Tibial nerve (tissue), 3 donors: ENCODE measurements at regions not wholly inside any gene's neighbourhood (a gene's known extent, or its start where the extent isn't known, plus 50 kb on each side); places are given as distances from the start of the nearest gene placed in this dataset.

Experiments used
- POLR2A ChIP-seq, 2 donors: fragments of 450-650 bp; IDR thresholded peaks; one replicate each; pipeline ENCODE4 v1.6.1; 2017; ENCODE audit warnings: antibody characterized with exemption in 2 of 2, mild to moderate bottlenecking in 2 of 2, moderate library complexity in 2 of 2
- TF ChIP-seq, protein P1 (sequence below), 5 experiments: fragments of 200-600 bp in 3 of 5; fragments of 450-650 bp in 2 of 5; sonication (generic) in 3 of 5; IDR thresholded peaks; one replicate each; pipeline ENCODE4 v1.5.1; 2016 to 2019; ENCODE audit warnings: antibody characterized with exemption in 5 of 5, mild to moderate bottlenecking in 3 of 5, moderate library complexity in 2 of 5

- TF ChIP-seq, protein P1, sequence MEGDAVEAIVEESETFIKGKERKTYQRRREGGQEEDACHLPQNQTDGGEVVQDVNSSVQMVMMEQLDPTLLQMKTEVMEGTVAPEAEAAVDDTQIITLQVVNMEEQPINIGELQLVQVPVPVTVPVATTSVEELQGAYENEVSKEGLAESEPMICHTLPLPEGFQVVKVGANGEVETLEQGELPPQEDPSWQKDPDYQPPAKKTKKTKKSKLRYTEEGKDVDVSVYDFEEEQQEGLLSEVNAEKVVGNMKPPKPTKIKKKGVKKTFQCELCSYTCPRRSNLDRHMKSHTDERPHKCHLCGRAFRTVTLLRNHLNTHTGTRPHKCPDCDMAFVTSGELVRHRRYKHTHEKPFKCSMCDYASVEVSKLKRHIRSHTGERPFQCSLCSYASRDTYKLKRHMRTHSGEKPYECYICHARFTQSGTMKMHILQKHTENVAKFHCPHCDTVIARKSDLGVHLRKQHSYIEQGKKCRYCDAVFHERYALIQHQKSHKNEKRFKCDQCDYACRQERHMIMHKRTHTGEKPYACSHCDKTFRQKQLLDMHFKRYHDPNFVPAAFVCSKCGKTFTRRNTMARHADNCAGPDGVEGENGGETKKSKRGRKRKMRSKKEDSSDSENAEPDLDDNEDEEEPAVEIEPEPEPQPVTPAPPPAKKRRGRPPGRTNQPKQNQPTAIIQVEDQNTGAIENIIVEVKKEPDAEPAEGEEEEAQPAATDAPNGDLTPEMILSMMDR (IDR thresholded peaks at IDR 0.05) = no peak
- TF ChIP-seq POLR2A (IDR thresholded peaks at IDR 0.05) = no peak
These were observed 377.1 kb downstream of the SOX9 start for GRCh38 chr17:72497915-72498314.
